NCI-H1105 (cell line): ENCODE measurements at regions not wholly inside any gene's neighbourhood (a gene's known extent, or its start where the extent isn't known, plus 50 kb on each side); places are given as distances from the start of the nearest gene placed in this dataset.
A peak's percentile ranks its signal among the peaks of the same experiment; 100 is the strongest.

Experiments used
- DNase-seq: peaks from one replicate; lab custom pipeline; 2025; lab: John Stamatoyannopoulos, UW

DNA sequence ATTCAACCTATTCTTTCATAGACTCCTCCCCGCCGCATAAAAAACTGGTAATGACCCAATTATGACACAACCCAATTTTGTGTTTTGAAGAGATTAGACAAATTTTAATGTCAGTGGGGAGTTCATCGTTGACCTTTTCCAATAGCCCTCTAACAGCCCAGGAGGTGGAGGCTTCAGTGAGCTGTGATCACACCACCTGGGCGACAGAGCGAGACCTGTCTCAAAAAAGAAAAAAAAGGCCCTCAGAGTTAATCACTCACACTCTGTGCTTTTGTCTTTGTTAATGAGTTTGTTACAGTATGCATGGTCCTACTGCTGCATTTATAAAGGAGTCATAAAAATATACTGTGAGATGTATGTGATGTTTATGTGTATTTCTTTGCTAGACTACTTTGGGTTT is 510.6 kb downstream of the CPS1 start:
- no peak for DNase-seq

GRCh38 chr2:211068108-211068780 is 511.8 kb downstream of the CPS1 start:
- no peak for DNase-seq

- no peak for DNase-seq
Measured at GRCh38 chr2:211070547-211070946, 514.1 kb downstream of the CPS1 start.

GRCh38 chr2:211077216-211077767 is 520.9 kb downstream of the CPS1 start:
- no peak for DNase-seq

DNA sequence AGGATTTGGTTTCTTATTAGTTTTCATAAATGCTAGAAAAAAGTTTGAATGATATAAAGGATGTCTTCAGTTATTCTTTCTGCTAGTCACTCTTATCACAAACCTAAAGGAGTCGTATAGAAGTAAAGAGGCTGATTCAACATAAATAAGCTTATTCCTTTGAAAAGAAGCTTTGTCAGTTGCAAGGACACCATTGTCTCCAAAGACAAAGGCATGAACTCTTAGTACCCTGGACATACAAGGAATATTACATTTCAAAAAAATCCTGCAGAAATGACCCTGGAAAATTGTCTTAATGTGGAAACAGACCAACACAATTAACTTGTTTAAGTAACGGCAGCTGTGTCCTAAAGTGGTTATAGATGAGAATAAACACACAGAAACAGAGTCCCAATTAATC is 528.0 kb downstream of the CPS1 start:
- DNase-seq, result no peak

GRCh38 chr2:211085056-211085680 is 528.8 kb downstream of the CPS1 start:
- peak; percentile 8 for DNase-seq

DNA sequence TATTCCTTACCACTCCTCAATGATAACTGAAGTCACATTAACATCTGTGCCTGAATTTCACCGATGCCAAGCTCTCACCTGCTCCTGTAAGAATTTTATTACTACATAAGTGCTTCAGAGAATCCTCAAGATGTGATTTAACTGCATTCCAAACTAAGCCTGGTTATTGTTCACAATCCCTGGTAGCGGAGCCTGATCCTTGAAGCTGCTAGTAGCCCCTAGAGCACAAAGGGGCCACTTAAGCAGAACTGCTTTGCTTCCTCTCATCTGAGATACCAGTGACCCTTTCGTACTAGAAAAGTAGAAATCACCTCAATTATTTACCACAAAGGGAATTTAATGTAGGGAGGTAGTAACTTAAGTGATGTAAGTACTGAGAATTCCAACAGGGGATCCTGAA is 529.6 kb downstream of the CPS1 start:
- DNase-seq, result no peak

DNA sequence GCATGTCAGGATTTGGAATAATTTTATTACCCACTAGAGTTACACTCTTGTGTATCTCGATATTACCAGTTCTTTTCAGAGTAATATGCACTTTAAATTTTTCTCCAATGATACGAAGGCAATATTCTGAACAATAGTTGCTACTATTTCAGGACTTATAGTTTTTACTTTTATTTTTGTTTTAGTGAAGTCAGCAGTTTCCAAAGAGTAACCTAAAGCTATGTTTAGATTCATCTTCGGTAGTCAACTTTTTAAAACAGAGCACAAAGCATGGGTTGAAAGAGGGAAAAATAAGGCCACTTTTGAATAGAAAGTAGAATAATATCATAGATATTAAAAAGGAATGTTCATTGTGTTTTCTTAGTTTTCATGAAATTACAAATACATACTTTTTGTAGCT is 532.7 kb downstream of the CPS1 start:
- DNase-seq, result no peak

- DNase-seq, result no peak
Measured at GRCh38 chr2:211093743-211094303, 537.4 kb downstream of the CPS1 start.

DNA sequence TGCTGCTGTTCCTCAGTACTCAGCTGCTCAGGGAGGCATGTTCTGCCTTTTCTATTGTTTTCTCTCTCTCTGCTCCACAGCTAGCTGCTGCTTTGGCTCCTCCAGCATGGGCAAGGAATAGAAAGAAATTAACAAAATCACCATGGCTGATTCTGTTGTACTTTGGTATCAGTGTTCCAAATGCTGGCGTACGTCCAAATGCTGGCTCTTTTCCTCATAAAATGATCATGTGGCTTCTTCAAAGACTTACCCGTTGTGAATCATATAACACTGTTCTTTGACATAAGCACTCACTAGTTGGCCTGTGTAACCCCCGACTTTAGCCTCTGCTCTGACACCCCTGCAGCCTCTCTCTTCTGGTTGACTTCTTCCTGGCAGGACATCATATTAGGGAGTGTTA is 547.6 kb downstream of the CPS1 start:
- no peak for DNase-seq

DNA sequence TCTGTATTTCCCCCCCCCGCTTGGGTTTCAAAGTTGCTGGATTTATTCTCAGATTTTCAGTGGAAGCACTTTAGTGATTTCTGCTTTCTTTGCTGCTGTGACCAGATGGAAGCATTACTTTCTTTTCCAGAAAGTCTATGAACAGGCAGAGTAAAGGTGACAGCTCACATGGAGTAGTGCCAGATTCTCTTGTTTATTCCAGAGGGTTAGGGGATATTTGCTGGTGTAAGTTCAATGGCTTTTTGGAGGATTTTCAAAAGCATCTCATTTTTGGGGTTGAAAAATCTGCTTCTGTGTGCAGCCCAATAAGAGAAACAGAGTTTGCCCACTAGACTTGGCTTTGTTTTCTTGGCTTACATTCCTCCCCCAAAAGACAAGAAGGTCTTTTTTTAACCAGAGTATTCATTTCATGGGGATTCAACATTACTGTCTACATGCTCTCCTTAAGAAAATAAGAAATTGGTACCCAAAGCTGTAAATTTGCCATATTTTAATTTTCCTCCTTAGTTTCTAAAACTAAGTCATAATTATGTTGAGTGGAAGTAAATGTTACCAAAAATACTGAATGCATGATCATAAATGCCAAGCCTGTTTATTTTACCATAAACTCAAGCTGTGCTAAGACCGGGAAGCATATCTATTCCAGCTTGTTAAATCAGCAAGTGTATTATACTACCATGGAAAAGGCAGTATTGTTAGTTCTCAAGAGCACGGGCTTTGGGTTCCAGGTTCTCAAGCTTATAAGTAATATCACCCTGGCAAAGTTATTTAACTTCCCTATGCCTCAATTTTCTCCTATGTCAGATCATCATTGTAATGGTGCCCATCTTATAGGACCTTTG is 557.2 kb downstream of the CPS1 start:
- DNase-seq, result no peak

DNA sequence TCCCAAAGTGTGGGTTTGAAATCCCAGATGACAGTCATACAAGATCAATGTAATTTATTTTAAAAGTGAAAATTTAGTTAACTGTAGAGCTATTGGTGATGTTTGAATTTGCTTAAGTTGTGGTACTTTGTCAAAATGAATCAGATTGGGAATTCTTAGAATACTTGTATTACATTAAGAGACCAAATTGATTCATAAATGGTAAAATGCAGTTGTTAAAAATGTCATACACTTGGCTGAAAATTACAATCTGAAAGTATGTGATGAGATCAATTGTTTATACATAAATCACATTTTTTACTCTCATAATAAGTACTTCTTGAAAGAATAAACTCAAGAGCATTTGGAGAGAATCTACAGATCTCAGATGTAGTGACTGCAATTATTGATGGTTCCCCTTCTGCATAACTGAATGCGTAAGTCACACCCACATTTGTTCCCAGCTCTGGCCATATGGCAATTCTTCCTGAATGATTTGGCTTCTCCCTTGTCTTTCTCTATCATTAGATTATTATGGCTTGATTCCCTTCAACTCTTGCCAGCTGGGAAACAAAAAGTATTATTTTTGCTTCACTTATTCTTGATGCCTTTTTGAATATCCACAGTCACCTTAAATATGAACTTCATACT is 558.5 kb downstream of the CPS1 start:
- DNase-seq, result no peak

DNA sequence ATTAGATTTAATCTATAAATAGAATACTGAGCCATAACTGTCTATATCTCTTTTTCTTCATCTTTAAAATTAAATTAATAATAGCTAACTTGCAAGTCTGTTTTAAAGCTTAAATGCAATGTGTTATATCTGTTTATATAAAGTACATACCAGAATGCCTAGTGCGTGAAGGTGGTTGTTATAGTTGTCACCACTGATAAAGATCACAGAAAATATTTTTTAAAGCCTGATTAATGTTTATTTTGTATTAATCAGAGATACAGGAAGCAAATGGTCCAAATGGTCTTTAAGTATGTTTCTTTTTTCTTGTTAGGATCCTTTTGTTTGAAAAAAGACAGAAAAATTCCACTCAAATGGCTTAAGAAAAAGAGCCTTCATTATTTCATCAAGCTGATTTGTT is 560.6 kb downstream of the CPS1 start:
- no peak for DNase-seq

DNA sequence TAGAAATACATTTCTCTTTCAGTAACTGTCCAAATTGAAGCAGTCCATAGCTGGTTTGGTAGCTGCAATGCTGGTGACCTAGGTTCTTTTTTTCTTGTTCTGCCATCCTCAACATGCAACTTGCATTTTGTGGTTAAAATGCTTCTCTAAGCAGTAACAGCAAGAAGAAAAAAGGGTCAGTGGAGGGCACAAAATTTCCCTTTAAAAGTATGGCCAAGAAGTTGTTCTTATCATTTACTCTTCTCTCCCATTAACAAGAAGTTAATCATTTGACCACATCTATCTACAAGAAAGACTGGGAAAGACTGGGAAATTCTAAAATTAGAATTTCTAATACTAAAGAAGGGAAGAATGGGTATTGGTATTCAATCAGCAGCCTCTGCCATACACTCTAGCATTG is 569.9 kb downstream of the CPS1 start:
- DNase-seq, result no peak

GRCh38 chr2:211127501-211127900 is 571.1 kb downstream of the CPS1 start:
- no peak for DNase-seq

DNA sequence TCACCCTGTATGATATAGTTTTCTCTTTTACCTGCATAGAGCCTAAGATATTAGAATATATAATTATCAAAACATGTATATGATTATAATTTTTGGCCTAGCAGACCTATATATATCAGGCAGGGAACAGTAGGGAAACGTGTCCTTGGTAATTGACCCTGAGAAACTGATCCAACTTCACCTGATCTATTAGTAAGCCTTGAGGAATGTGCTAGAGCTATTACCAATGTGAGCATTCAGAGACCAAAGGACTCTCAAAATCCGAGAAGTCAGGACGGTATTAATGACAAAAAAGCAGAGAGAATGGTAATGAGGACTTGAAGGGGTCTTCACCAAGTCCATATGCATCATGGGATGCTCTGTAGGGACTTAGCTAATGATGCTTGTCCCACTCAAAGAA is 571.9 kb downstream of the CPS1 start:
- no peak for DNase-seq

GRCh38 chr2:211129798-211130197 is 573.4 kb downstream of the CPS1 start:
- DNase-seq, result no peak

DNA sequence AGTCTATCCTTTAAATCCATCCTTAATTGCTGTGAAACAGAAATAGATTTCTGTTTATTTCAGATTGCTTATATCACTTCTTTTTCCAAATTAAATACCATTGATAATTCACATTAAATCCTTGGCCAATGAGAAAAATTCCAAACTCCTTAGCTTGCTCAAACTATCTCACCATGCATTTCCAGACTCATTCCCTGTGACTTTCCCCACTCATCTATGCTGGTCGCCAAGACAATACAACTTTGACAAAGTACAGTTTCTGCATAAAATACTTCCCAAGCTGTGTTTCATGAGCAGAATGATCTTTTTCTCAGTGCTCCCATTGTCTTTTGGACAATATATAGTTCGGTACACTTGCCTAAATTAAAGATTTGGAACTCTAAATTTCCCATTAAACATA is 575.6 kb downstream of the CPS1 start:
- DNase-seq, result no peak

GRCh38 chr2:211132573-211132972 is 576.2 kb downstream of the CPS1 start:
- DNase-seq, result no peak

GRCh38 chr2:211133766-211134165 is 577.4 kb downstream of the CPS1 start:
- no peak for DNase-seq

DNA sequence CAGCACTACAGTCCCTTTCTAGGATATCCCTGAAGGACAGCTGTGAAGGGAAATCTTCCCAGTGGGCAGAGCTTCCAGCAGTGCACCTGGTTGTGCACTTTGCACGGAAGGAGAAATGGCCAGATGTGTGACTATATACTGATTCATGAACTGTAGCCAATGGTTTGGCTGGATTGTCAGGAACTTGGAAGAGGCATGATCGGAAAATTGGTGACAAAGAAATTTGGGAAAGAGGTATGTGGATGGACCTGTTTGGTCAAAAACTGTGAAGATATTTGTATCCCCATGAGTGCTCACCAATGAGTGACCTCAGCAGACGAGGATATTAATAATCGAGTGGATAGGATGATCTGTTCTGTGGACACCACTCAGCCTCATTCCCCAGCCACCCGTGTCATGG is 582.2 kb downstream of the CPS1 start:
- DNase-seq, result no peak

- no peak for DNase-seq
Measured at GRCh38 chr2:211141646-211142045, 585.2 kb downstream of the CPS1 start.
